ENCODE measurements at regions not wholly inside any gene's neighbourhood (a gene's known extent, or its start where the extent isn't known, plus 50 kb on each side); places are given as distances from the start of the nearest gene placed in this dataset.

DNA sequence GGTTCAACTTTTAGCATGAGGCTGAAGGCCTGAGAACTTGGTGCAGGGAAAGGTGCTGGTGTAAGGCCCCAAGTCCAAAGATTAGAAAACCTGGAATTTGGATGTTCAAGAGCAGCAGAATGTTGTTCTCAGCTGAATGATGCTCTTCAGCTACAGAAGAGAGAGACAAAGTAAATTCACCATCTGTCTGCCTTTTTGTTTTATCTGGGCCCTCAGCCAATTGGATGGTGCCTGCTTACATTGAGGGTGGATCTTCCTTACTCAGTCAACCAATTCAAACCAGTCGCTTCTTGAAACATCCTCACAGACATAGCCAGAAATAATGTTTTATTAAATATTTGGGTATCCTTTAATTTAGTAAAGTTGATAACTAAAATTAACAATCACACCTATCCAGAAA, 748.2 kb upstream of the ADAMTS5 start:
- TF ChIP-seq, protein P1, sequence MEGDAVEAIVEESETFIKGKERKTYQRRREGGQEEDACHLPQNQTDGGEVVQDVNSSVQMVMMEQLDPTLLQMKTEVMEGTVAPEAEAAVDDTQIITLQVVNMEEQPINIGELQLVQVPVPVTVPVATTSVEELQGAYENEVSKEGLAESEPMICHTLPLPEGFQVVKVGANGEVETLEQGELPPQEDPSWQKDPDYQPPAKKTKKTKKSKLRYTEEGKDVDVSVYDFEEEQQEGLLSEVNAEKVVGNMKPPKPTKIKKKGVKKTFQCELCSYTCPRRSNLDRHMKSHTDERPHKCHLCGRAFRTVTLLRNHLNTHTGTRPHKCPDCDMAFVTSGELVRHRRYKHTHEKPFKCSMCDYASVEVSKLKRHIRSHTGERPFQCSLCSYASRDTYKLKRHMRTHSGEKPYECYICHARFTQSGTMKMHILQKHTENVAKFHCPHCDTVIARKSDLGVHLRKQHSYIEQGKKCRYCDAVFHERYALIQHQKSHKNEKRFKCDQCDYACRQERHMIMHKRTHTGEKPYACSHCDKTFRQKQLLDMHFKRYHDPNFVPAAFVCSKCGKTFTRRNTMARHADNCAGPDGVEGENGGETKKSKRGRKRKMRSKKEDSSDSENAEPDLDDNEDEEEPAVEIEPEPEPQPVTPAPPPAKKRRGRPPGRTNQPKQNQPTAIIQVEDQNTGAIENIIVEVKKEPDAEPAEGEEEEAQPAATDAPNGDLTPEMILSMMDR (IDR thresholded peaks at IDR 0.05) = no peak
- TF ChIP-seq EZH2phosphoT487 (IDR thresholded peaks at IDR 0.05) (no peak), EZH2 (IDR thresholded peaks at IDR 0.05) (no peak)
